DOHH2 (cell line): ENCODE measurements at regions not wholly inside any gene's neighbourhood (a gene's known extent, or its start where the extent isn't known, plus 50 kb on each side); places are given as distances from the start of the nearest gene placed in this dataset.

Experiments
- EZH2phosphoT487 ChIP-seq: fragments of 200-600 bp; sonication (generic); IDR thresholded peaks from 2 replicates; pipeline ENCODE4 v1.6.1; 2017; ENCODE audit warnings: borderline replicate concordance, mild to moderate bottlenecking, antibody characterized with exemption, low read length, moderate library complexity, mixed read lengths
- TF ChIP-seq, protein P1 (sequence below): fragments of 200-600 bp; sonication (generic); IDR thresholded peaks from one replicate; pipeline ENCODE4 v1.5.1; 2014; ENCODE audit warnings: antibody characterized with exemption, mild to moderate bottlenecking, low read depth, low read length; ENCODE audit not compliant: poor library complexity, severe bottlenecking

- TF ChIP-seq, protein P1, sequence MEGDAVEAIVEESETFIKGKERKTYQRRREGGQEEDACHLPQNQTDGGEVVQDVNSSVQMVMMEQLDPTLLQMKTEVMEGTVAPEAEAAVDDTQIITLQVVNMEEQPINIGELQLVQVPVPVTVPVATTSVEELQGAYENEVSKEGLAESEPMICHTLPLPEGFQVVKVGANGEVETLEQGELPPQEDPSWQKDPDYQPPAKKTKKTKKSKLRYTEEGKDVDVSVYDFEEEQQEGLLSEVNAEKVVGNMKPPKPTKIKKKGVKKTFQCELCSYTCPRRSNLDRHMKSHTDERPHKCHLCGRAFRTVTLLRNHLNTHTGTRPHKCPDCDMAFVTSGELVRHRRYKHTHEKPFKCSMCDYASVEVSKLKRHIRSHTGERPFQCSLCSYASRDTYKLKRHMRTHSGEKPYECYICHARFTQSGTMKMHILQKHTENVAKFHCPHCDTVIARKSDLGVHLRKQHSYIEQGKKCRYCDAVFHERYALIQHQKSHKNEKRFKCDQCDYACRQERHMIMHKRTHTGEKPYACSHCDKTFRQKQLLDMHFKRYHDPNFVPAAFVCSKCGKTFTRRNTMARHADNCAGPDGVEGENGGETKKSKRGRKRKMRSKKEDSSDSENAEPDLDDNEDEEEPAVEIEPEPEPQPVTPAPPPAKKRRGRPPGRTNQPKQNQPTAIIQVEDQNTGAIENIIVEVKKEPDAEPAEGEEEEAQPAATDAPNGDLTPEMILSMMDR, result no peak
- TF ChIP-seq EZH2phosphoT487, result no peak
Measured at GRCh38 chr2:161078211-161078539, 82.1 kb upstream of the TANK start.
